ENCODE measurements at regions not wholly inside any gene's neighbourhood (a gene's known extent, or its start where the extent isn't known, plus 50 kb on each side); places are given as distances from the start of the nearest gene placed in this dataset.

GRCh38 chr15:70214276-70214675 is 116.6 kb upstream of the TLE3 start:
- Histone ChIP-seq H3K27ac (ENCODE audit: low read depth, low read length) (no peak overlapping the region), H3K4me3 (replicated peaks in 1 of 2; ENCODE audit: low read depth in 1 of 2, low read length in 2 of 2) (no peak overlapping the region), H3K36me3 (ENCODE audit: control insufficient read depth in 1 of 2, insufficient read depth in 2 of 2, low read length in 2 of 2) (no peaks in the 10 kb centered on the region), H3K4me1 (ENCODE audit: control insufficient read depth in 1 of 2, insufficient read depth in 2 of 2, low read length in 2 of 2) (no peaks in the 10 kb centered on the region), H4K20me1 (ENCODE audit: insufficient read depth) (no peaks in the 10 kb centered on the region), H2AFZ (ENCODE audit: low read depth, low read length, poor library complexity, severe bottlenecking) (no peak overlapping the region), H3K4me2 (ENCODE audit: low read length) (no peak overlapping the region), H3K9ac (ENCODE audit: low read length) (no peak overlapping the region), H3K27me3 (ENCODE audit: insufficient read depth, low read length) (peaks cover 3% of the 10 kb centered on the region; the same call in 1 of the 2 replicates), H3K9me3 (ENCODE audit: control insufficient read depth in 1 of 2, insufficient read depth in 1 of 2, low read depth in 1 of 2, low read length in 2 of 2) (no peaks in the 10 kb centered on the region), H3K9me2 (ENCODE audit: insufficient read depth) (no peaks in the 10 kb centered on the region), H3K79me2 (ENCODE audit: insufficient read depth, low read length) (no peaks in the 10 kb centered on the region)
- ATAC-seq = peak; percentile 81
- DNase-seq (ENCODE audit: low read depth, low spot score) = no peak
- intact Hi-C loops (cut with micrococcal nuclease) = no loop called here
- CTCF ChIA-PET = no interaction called here
- TF ChIP-seq CTCF (IDR thresholded peaks at IDR 0.05 in 2 of 3, conservative IDR thresholded peaks at IDR 0.05 in 1 of 3; ENCODE audit: borderline replicate concordance in 1 of 3, insufficient read depth in 1 of 3, low read depth in 2 of 3, low read length in 2 of 3) (peak in 2 of 3 experiments; percentile 29 to 30; a peak in 3 of 6 replicates), FOSL1 (IDR thresholded peaks at IDR 0.05; ENCODE audit: low read depth) (no peak), EGR1 (IDR thresholded peaks at IDR 0.05; ENCODE audit: low read depth) (no peak), JUND (IDR thresholded peaks at IDR 0.05) (no peak), ELF1 (IDR thresholded peaks at IDR 0.05; ENCODE audit: borderline replicate concordance, low read depth) (no peak), RAD21 (IDR thresholded peaks at IDR 0.05; ENCODE audit: low read depth) (no peak), POLR2A (IDR thresholded peaks at IDR 0.05; ENCODE audit: borderline replicate concordance, extremely low read depth, insufficient read depth, insufficient read length) (no peak)
- BruUV-seq (replicated peaks) = no TSS peak
- POLR2A ChIA-PET = no interaction called here
- RAD21 ChIA-PET (ENCODE audit: low non-redundant PET in 1 of 2, low total read pairs in 2 of 2, uncharacterized antibody in 2 of 2, unreplicated experiment in 2 of 2) = no interaction called here

GRCh38 chr15:70213794-70214193 is 116.1 kb upstream of the TLE3 start:
- POLR2A ChIA-PET = no interaction called here
- peak; percentile 26 for ATAC-seq
- CTCF ChIA-PET = no interaction called here
- Histone ChIP-seq H3K79me2 (ENCODE audit: insufficient read depth, low read length) (no peaks in the 10 kb centered on the region), H4K20me1 (ENCODE audit: insufficient read depth) (no peaks in the 10 kb centered on the region), H3K4me3 (replicated peaks in 1 of 2; ENCODE audit: low read depth in 1 of 2, low read length in 2 of 2) (no peak overlapping the region), H2AFZ (ENCODE audit: low read depth, low read length, poor library complexity, severe bottlenecking) (no peak overlapping the region), H3K4me1 (ENCODE audit: control insufficient read depth in 1 of 2, insufficient read depth in 2 of 2, low read length in 2 of 2) (no peaks in the 10 kb centered on the region), H3K9me2 (ENCODE audit: insufficient read depth) (no peaks in the 10 kb centered on the region), H3K9ac (ENCODE audit: low read length) (no peak overlapping the region), H3K27ac (ENCODE audit: low read depth, low read length) (no peak overlapping the region), H3K27me3 (ENCODE audit: insufficient read depth, low read length) (peaks cover 3% of the 10 kb centered on the region; the same call in 1 of the 2 replicates), H3K4me2 (ENCODE audit: low read length) (no peak overlapping the region), H3K9me3 (ENCODE audit: control insufficient read depth in 1 of 2, insufficient read depth in 1 of 2, low read depth in 1 of 2, low read length in 2 of 2) (no peaks in the 10 kb centered on the region), H3K36me3 (ENCODE audit: control insufficient read depth in 1 of 2, insufficient read depth in 2 of 2, low read length in 2 of 2) (no peaks in the 10 kb centered on the region)
- RAD21 ChIA-PET (ENCODE audit: low non-redundant PET in 1 of 2, low total read pairs in 2 of 2, uncharacterized antibody in 2 of 2, unreplicated experiment in 2 of 2) = no interaction called here
- no TSS peak for BruUV-seq (replicated peaks)
- intact Hi-C loops (cut with micrococcal nuclease) = no loop called here
- no peak for TF ChIP-seq POLR2AphosphoS5 (IDR thresholded peaks at IDR 0.05; ENCODE audit: low read depth, low read length)
- no peak for TF ChIP-seq ZNF274 (IDR thresholded peaks at IDR 0.05; ENCODE audit: low read depth, low read length)
- TF ChIP-seq TCF7L2 (IDR thresholded peaks at IDR 0.05; ENCODE audit: borderline replicate concordance, extremely low read depth, insufficient read depth, insufficient read length) = no peak
- TF ChIP-seq SIN3A (IDR thresholded peaks at IDR 0.05; ENCODE audit: low read depth) = no peak
- TF ChIP-seq EGR1 (IDR thresholded peaks at IDR 0.05; ENCODE audit: low read depth) = no peak
- no peak for TF ChIP-seq SRF (IDR thresholded peaks at IDR 0.05; ENCODE audit: low read depth)
- TF ChIP-seq JUND (IDR thresholded peaks at IDR 0.05) = no peak
- TF ChIP-seq ZBTB33 (IDR thresholded peaks at IDR 0.05; ENCODE audit: extremely low read depth, insufficient replicate concordance, low read length) = no peak
- TF ChIP-seq SP1 (IDR thresholded peaks at IDR 0.05; ENCODE audit: low read depth) = no peak
- no peak for TF ChIP-seq RAD21 (IDR thresholded peaks at IDR 0.05; ENCODE audit: low read depth)
- DNase-seq (ENCODE audit: low read depth, low spot score) = no peak
